ENCODE measurements at regions not wholly inside any gene's neighbourhood (a gene's known extent, or its start where the extent isn't known, plus 50 kb on each side); places are given as distances from the start of the nearest gene placed in this dataset.

- TF ChIP-seq, protein P1, sequence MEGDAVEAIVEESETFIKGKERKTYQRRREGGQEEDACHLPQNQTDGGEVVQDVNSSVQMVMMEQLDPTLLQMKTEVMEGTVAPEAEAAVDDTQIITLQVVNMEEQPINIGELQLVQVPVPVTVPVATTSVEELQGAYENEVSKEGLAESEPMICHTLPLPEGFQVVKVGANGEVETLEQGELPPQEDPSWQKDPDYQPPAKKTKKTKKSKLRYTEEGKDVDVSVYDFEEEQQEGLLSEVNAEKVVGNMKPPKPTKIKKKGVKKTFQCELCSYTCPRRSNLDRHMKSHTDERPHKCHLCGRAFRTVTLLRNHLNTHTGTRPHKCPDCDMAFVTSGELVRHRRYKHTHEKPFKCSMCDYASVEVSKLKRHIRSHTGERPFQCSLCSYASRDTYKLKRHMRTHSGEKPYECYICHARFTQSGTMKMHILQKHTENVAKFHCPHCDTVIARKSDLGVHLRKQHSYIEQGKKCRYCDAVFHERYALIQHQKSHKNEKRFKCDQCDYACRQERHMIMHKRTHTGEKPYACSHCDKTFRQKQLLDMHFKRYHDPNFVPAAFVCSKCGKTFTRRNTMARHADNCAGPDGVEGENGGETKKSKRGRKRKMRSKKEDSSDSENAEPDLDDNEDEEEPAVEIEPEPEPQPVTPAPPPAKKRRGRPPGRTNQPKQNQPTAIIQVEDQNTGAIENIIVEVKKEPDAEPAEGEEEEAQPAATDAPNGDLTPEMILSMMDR (IDR thresholded peaks at IDR 0.05): no peak
- TF ChIP-seq IRF2 (CRISPR knock-in tag; IDR thresholded peaks at IDR 0.05; ENCODE audit: borderline replicate concordance, low read depth): no peak
- TF ChIP-seq HMGXB4 (CRISPR knock-in tag; IDR thresholded peaks at IDR 0.05): no peak
- TF ChIP-seq TCF7 (CRISPR knock-in tag; IDR thresholded peaks at IDR 0.05; ENCODE audit: low read depth): no peak
These were observed 101.1 kb downstream of the TMEM215 start for GRCh38 chr9:32884482-32884881.

Measured in WTC11 (cell line).